ENCODE measurements at regions not wholly inside any gene's neighbourhood (a gene's known extent, or its start where the extent isn't known, plus 50 kb on each side); places are given as distances from the start of the nearest gene placed in this dataset.

DNA sequence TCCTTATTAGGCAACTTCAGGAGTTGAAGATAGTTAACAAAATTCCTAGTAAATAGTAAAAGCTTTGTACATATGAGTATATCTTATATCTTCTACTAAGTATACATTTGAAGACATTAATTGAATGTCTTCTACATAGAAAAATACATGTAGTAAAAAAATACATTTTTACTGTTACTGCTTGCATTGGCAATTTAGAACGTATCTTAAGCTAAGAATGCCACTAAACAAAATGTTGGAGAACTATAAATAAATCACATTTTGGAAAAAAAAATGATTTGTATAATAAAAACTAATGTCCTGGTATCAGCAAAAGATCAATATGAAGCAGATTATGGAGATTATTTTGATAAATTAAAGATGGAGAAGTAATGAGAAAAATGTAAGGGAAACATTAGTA lies 434.2 kb upstream of the SLC8A1 start:
- intact Hi-C loops (cut with micrococcal nuclease) = no loop called here
- Mint-ChIP-seq H3K4me3 (no peak overlapping the region), H3K4me1 (ENCODE audit: low read depth) (no peaks in the 10 kb centered on the region), H3K36me3 (ENCODE audit: low read depth) (no peaks in the 10 kb centered on the region), H3K27me3 (no peaks in the 10 kb centered on the region), H3K9me3 (peaks cover 8% of the 10 kb centered on the region), H3K27ac (no peak overlapping the region)

DNA sequence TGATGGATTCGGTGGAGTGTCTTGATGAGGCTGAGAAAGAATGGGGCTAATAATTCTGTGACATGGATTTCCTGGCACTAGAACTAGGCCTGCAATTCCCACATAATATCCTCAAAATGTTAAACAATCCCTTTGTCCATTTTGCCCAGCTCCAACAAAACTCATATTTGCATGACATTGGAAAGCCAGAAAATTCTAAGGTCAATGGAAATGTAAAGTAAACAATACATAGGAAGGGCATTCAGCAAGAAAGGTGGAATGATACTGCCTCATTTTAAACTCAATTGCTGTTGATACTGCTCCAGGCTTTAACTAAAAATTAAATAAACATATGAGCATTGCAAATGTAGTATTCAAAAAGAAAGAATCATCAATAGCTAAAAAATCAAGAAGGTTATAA lies 434.8 kb upstream of the SLC8A1 start:
- H3K27ac Mint-ChIP-seq = no peak overlapping the region
- no peaks in the 10 kb centered on the region for H3K4me1 Mint-ChIP-seq (ENCODE audit: low read depth)
- no peak overlapping the region for H3K4me3 Mint-ChIP-seq
- intact Hi-C loops (cut with micrococcal nuclease) = no loop called here
- no peaks in the 10 kb centered on the region for H3K36me3 Mint-ChIP-seq (ENCODE audit: low read depth)
- no peaks in the 10 kb centered on the region for H3K27me3 Mint-ChIP-seq
- peaks cover 8% of the 10 kb centered on the region for H3K9me3 Mint-ChIP-seq

DNA sequence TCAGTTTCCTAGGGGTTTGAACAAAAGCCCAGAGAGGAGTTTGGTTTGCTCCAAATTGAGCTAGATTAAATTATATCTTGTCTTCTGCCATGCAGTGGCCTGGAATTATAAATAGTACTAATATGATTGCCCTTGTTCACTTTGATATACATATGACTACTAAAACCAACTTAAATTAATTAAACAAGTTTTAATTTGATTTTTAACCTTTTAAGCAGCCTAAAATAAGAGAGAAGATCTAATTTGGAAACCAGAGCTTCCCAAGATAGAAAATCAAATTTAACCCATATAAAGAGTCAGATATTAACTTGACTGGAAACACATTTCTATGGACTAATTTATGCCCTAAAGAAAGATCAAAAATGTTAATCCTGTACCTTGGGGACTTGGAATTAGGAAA lies 444.5 kb upstream of the SLC8A1 start:
- Mint-ChIP-seq H3K36me3 (ENCODE audit: low read depth) (no peaks in the 10 kb centered on the region), H3K9me3 (no peaks in the 10 kb centered on the region), H3K27ac (no peak overlapping the region), H3K27me3 (no peaks in the 10 kb centered on the region), H3K4me3 (no peak overlapping the region), H3K4me1 (ENCODE audit: low read depth) (no peaks in the 10 kb centered on the region)
- intact Hi-C loops (cut with micrococcal nuclease) = no loop called here

DNA sequence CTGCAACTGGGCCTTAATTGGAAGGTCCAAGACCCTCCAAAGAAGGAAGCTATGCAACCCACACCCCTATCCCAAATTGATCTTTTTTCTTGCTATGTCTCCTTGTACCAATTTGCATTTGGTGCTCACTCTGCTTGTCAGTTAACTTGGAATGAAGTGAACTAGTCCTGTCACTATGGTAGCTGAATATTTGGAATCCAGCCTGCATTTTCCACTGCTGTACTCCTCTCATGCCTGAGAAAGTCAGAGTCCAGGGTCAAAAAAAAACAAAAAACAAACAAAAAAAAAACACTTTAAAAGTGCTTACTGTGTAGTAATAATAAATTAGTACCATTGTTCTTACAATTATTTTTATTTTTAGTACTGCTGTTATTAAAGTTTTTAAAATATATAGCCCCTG lies 462.8 kb upstream of the SLC8A1 start:
- Mint-ChIP-seq H3K27ac (no peak overlapping the region), H3K36me3 (ENCODE audit: low read depth) (no peaks in the 10 kb centered on the region), H3K4me3 (no peak overlapping the region), H3K9me3 (peaks cover 21% of the 10 kb centered on the region), H3K4me1 (ENCODE audit: low read depth) (no peaks in the 10 kb centered on the region), H3K27me3 (no peaks in the 10 kb centered on the region)
- intact Hi-C loops (cut with micrococcal nuclease) = no loop called here

DNA sequence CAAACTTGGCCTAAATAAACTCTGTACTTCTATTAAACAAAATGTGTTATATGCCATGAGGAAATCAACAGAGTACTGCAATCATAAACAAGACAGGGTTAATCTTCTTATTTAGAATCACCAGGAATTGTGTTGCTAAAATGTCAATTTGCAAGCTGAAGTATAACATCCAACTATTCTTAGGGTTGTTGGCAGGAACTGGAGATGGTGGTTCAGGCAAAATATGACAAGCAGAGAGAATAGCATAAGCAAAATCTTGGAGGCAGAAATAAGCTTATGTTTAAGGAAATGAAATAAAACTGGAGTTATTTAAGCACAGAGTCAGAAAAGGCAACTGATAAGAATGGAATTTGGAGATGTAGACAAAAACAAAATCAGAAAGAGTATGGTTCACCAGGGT lies 463.8 kb upstream of the SLC8A1 start:
- Mint-ChIP-seq H3K4me1 (ENCODE audit: low read depth) (no peaks in the 10 kb centered on the region), H3K9me3 (peaks cover 17% of the 10 kb centered on the region), H3K27me3 (no peaks in the 10 kb centered on the region), H3K36me3 (ENCODE audit: low read depth) (no peaks in the 10 kb centered on the region), H3K4me3 (no peak overlapping the region), H3K27ac (no peak overlapping the region)
- intact Hi-C loops (cut with micrococcal nuclease) = no loop called here

DNA sequence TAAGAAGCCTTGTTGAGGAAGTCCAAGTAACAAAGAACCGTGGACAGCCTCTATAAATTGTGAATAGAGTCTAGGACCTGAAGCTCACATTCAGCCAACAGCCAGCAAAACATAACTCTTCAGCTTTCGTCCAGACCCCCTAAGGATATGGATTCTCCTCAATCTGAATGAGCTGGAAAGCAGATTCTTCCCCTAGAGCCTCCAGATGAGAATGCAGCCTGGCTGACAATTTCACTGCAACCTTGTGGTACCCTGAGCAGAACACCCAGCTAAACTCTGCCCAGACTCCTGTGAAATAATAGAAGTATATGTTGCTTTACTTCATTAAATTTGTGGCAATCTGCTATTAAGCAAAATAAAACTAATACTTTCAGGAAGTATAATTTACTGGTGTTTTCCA lies 483.5 kb upstream of the SLC8A1 start:
- H3K27ac Mint-ChIP-seq = no peak overlapping the region
- no peaks in the 10 kb centered on the region for H3K36me3 Mint-ChIP-seq (ENCODE audit: low read depth)
- no peaks in the 10 kb centered on the region for H3K27me3 Mint-ChIP-seq
- H3K4me3 Mint-ChIP-seq = no peak overlapping the region
- intact Hi-C loops (cut with micrococcal nuclease) = no loop called here
- no peaks in the 10 kb centered on the region for H3K4me1 Mint-ChIP-seq (ENCODE audit: low read depth)
- H3K9me3 Mint-ChIP-seq = peaks cover 10% of the 10 kb centered on the region

DNA sequence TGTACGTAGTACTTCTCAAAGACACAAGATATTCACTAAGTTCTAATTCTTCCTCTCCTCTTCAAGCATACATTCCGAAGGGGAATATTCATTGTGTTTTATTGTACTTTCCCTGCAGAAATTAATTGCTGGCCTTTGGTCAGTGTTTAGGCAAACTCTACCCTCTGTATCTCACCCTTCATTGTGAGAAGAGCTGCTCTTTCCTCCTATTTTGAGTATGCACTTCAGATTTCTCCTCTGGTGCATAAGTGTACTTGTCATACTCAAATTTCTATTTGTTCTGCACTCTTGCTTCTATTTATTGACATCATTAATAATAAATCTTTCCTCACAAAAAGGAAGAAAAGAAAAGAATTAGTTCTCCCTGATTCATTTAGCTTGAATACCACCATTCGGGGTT lies 485.4 kb upstream of the SLC8A1 start:
- Mint-ChIP-seq H3K27ac (no peak overlapping the region), H3K36me3 (ENCODE audit: low read depth) (no peaks in the 10 kb centered on the region), H3K4me3 (no peak overlapping the region), H3K9me3 (peaks cover 23% of the 10 kb centered on the region), H3K27me3 (no peaks in the 10 kb centered on the region), H3K4me1 (ENCODE audit: low read depth) (no peaks in the 10 kb centered on the region)
- intact Hi-C loops (cut with micrococcal nuclease) = no loop called here

DNA sequence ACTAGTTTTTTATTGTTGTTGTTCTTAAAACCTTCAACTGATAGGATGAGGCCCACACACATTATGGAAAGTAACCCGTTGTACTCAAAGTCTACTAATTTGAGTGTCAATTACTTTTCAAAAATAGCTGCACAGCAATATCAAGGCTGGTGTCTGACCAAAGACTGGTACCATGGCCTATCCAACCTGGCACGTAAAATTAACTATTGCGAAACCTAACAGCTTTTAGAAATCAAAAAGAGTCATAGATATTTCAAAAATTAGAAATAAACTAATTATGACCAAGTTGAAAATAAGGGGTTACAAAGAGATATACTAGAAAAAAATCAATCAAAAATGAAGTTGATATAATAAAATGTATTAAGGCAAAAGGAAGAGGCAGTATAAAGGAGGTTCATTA lies 501.5 kb upstream of the SLC8A1 start:
- intact Hi-C loops (cut with micrococcal nuclease) = no loop called here
- no peaks in the 10 kb centered on the region for H3K4me1 Mint-ChIP-seq (ENCODE audit: low read depth)
- peaks cover 9% of the 10 kb centered on the region for H3K9me3 Mint-ChIP-seq
- H3K36me3 Mint-ChIP-seq (ENCODE audit: low read depth) = no peaks in the 10 kb centered on the region
- no peak overlapping the region for H3K4me3 Mint-ChIP-seq
- no peaks in the 10 kb centered on the region for H3K27me3 Mint-ChIP-seq
- no peak overlapping the region for H3K27ac Mint-ChIP-seq

DNA sequence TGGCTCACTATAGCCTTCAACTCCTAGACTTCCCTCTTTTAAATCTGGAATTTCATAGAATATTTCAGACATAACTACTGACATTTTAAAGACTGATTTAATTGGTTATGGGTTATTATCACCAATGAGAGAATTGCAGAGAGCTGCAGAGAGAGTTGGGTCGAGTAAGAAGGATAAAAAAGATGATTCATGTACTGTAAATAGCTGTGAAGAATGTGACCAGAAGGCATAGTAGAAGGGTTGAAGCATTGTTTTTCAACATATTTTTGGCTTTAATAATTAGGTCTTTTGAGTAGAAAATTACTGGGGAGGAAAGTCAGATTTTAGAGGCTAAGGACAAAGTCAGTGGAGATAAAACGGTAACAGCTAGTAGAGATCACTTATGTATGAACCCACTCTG lies 503.2 kb upstream of the SLC8A1 start:
- Mint-ChIP-seq H3K27ac (no peak overlapping the region), H3K9me3 (peaks cover 18% of the 10 kb centered on the region), H3K4me1 (ENCODE audit: low read depth) (no peaks in the 10 kb centered on the region), H3K27me3 (no peaks in the 10 kb centered on the region), H3K4me3 (no peak overlapping the region), H3K36me3 (ENCODE audit: low read depth) (no peaks in the 10 kb centered on the region)
- intact Hi-C loops (cut with micrococcal nuclease) = no loop called here

DNA sequence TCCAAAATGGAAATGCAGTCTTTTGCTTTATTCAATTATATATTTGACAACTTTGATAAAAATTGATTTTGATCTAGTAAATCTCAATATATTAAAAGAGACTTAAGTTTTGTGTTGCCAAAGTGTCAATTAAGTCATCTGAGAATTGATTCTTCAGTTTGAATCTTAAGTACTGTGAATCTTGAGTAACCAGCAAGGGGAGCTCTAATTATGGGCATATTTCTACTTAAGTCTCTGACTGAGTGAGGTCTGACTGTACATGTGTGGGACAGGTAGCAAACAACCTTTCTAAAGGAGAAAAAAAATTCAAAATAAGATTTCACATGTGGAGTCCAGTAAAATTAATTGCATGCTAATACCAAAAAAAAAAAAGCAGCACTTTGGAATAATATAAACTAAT lies 503.7 kb upstream of the SLC8A1 start:
- Mint-ChIP-seq H3K27ac (no peak overlapping the region), H3K27me3 (no peaks in the 10 kb centered on the region), H3K4me3 (no peak overlapping the region), H3K9me3 (peaks cover 19% of the 10 kb centered on the region), H3K36me3 (ENCODE audit: low read depth) (no peaks in the 10 kb centered on the region), H3K4me1 (ENCODE audit: low read depth) (no peaks in the 10 kb centered on the region)
- intact Hi-C loops (cut with micrococcal nuclease) = no loop called here

DNA sequence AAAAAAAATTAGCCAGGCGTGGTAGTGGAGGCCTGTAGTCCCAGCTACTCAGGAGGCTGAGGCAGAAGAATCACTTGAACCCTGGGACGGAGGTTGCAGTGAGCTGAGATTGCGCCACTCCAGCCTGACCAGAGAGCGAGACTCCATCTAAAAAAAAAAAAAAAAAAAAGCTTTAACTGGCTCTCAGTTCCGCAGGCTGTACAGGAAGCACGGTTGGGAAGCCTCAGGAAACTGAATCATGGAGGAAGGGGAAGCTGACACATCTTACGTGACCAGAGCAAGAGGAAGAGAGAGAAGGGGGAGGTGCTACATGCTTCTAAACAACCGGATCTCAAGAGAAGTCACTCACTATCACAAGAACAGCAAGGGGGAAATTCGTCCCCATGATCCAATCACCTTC lies 505.6 kb upstream of the SLC8A1 start:
- H3K36me3 Mint-ChIP-seq (ENCODE audit: low read depth) = no peaks in the 10 kb centered on the region
- intact Hi-C loops (cut with micrococcal nuclease) = no loop called here
- peaks cover 13% of the 10 kb centered on the region for H3K4me1 Mint-ChIP-seq (ENCODE audit: low read depth)
- H3K27ac Mint-ChIP-seq = peak overlapping the region; percentile 17
- H3K9me3 Mint-ChIP-seq = peaks cover 26% of the 10 kb centered on the region
- no peaks in the 10 kb centered on the region for H3K27me3 Mint-ChIP-seq
- no peak overlapping the region for H3K4me3 Mint-ChIP-seq

DNA sequence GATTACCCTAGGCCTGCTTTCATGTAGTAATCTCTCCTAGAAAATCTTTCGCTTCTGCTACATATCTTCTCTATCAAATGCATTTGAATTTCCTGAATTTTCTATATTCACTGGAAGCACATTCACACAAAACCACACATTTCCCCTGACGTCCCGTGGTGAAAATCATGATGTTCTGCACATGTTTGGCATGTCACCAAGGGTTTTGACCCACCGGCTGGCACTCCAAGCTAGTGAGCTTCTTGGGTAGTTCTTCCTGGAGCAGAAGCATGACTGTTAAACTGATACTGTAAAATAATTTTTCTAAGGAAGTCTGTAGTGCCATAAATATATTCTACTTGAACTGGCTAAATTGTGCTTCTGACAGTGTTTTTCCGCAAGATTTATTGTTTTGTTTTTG lies 510.1 kb upstream of the SLC8A1 start:
- intact Hi-C loops (cut with micrococcal nuclease) = no loop called here
- Mint-ChIP-seq H3K4me1 (ENCODE audit: low read depth) (peaks cover 13% of the 10 kb centered on the region), H3K4me3 (no peak overlapping the region), H3K36me3 (ENCODE audit: low read depth) (no peaks in the 10 kb centered on the region), H3K27ac (no peak overlapping the region), H3K9me3 (peaks cover 38% of the 10 kb centered on the region), H3K27me3 (no peaks in the 10 kb centered on the region)

DNA sequence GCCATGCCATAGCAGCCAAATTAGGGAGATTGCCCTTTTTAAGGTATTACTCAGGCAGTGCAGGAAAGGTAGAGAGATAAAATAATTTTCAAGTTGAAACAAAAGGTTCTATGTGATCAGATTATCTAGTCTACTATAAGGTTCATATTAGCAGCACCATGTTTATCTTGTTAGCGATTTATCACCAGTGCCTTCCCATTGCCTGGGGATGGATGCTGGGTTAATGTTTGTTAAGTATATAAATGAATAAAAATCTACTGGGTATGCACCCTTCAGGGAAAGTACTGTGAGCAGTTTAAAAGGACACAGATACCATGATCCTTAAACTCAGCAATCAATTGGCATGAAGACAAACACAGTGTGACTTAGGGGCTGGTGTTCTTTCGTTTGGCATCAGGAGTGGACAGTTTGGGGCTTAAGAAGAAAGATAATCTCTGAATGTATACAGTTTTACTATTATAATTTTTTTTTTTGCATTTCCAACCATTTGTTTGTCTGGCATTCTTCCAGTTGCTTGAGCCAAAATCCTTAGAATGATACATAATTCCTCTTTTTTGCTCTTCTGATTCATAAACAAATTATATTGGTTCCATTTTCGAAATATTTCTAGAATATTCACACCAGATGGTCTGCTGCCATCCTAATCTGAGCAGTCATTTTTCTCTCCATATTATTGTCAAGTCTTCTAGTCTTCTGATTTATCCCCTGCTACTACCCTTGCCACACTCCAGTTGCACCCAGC lies 512.8 kb upstream of the SLC8A1 start:
- H3K4me3 Mint-ChIP-seq = no peak overlapping the region
- H3K9me3 Mint-ChIP-seq = peaks cover 21% of the 10 kb centered on the region
- intact Hi-C loops (cut with micrococcal nuclease) = no loop called here
- no peaks in the 10 kb centered on the region for H3K36me3 Mint-ChIP-seq (ENCODE audit: low read depth)
- peaks cover 13% of the 10 kb centered on the region for H3K4me1 Mint-ChIP-seq (ENCODE audit: low read depth)
- no peaks in the 10 kb centered on the region for H3K27me3 Mint-ChIP-seq
- no peak overlapping the region for H3K27ac Mint-ChIP-seq

DNA sequence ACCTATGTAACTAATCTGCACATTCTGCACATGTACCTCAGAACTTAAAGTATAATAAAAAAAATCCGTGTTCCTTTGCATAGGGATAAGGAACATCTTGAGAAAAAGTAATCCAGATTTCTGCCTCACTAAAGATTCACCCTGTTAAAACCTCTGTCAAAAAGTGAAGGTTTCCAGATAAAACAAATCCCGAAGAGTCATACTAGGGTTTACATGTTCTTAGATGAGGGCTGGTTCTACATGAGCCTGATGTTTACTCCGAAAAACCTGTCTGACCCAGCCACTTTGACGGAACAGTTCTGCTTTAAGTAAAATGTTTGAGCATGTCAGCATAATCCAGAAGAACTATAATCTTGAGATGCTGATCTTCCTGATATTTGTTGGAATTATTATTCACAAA lies 515.6 kb upstream of the SLC8A1 start:
- Mint-ChIP-seq H3K27me3 (no peaks in the 10 kb centered on the region), H3K4me1 (ENCODE audit: low read depth) (no peaks in the 10 kb centered on the region), H3K9me3 (peaks cover 12% of the 10 kb centered on the region), H3K27ac (no peak overlapping the region), H3K36me3 (ENCODE audit: low read depth) (no peaks in the 10 kb centered on the region), H3K4me3 (no peak overlapping the region)
- intact Hi-C loops (cut with micrococcal nuclease) = no loop called here

DNA sequence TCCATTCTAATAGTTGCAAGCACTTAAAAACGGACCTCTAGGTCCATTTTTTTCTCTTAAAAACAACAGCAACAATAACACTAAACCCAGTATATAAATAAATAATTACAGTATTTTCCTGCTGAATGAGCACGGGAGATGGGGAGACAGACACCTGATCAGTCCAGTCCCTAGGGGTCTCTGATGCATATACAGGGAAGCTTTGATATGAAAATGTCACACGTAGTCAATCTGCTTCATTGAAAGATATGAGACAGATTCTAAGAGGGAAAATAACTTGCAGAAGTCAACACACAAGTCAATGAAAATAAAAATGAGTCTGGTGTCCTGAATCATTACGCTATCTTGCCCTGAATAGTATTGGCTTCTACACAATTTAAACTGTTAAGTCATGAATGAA lies 523.3 kb upstream of the SLC8A1 start:
- no peaks in the 10 kb centered on the region for H3K36me3 Mint-ChIP-seq (ENCODE audit: low read depth)
- H3K9me3 Mint-ChIP-seq = no peaks in the 10 kb centered on the region
- intact Hi-C loops (cut with micrococcal nuclease) = no loop called here
- no peak overlapping the region for H3K4me3 Mint-ChIP-seq
- H3K27me3 Mint-ChIP-seq = no peaks in the 10 kb centered on the region
- no peaks in the 10 kb centered on the region for H3K4me1 Mint-ChIP-seq (ENCODE audit: low read depth)
- H3K27ac Mint-ChIP-seq = no peak overlapping the region
